Activated effector memory CD4-positive, alpha-beta T cell treated with anti-CD3 and anti-CD28 coated beads, Interleukin-2, amount 50 U/mL, for 16 hours (primary cell): ENCODE measurements at regions not wholly inside any gene's neighbourhood (a gene's known extent, or its start where the extent isn't known, plus 50 kb on each side); places are given as distances from the start of the nearest gene placed in this dataset.

ENCODE experiments used
- DNase-seq: peaks from one replicate; pipeline ENCODE4 v3.0.0-alpha.2; 2020

GRCh38 chr11:29025001-29025400, 916.8 kb downstream of the METTL15 start:
- no peak for DNase-seq

- DNase-seq = no peak
Measured at GRCh38 chr11:29024386-29024785, 916.2 kb downstream of the METTL15 start.

- no peak for DNase-seq
Measured at GRCh38 chr11:29023761-29024160, 915.6 kb downstream of the METTL15 start.

- DNase-seq = no peak
Measured at GRCh38 chr11:29022676-29023075, 914.5 kb downstream of the METTL15 start.

GRCh38 chr11:29019960-29020683, 911.9 kb downstream of the METTL15 start:
- no peak for DNase-seq

- DNase-seq = no peak
Measured at GRCh38 chr11:29018631-29019030, 910.4 kb downstream of the METTL15 start.

GRCh38 chr11:29017941-29018340, 909.8 kb downstream of the METTL15 start:
- DNase-seq = no peak

- no peak for DNase-seq
Measured at GRCh38 chr11:29012507-29012906, 904.3 kb downstream of the METTL15 start.

- no peak for DNase-seq
Measured at GRCh38 chr11:29009426-29009825, 901.2 kb downstream of the METTL15 start.

- DNase-seq = no peak
Measured at GRCh38 chr11:29008481-29008880, 900.3 kb downstream of the METTL15 start.

- DNase-seq = no peak
Measured at GRCh38 chr11:29006668-29007067, 898.5 kb downstream of the METTL15 start.

- no peak for DNase-seq
Measured at GRCh38 chr11:29005401-29005980, 897.3 kb downstream of the METTL15 start.

GRCh38 chr11:29002816-29003215, 894.6 kb downstream of the METTL15 start:
- no peak for DNase-seq

- DNase-seq = no peak
Measured at GRCh38 chr11:28999620-29000019, 891.4 kb downstream of the METTL15 start.

- no peak for DNase-seq
Measured at GRCh38 chr11:28992996-28993395, 884.8 kb downstream of the METTL15 start.

GRCh38 chr11:28984231-28984630, 876.0 kb downstream of the METTL15 start:
- no peak for DNase-seq

GRCh38 chr11:28983780-28984179, 875.6 kb downstream of the METTL15 start:
- no peak for DNase-seq

GRCh38 chr11:28981381-28981780, 873.2 kb downstream of the METTL15 start:
- DNase-seq = no peak

GRCh38 chr11:28976801-28977145, 868.6 kb downstream of the METTL15 start:
- no peak for DNase-seq

GRCh38 chr11:28976012-28976800, 868.0 kb downstream of the METTL15 start:
- DNase-seq = no peak

GRCh38 chr11:28969832-28970231, 861.6 kb downstream of the METTL15 start:
- DNase-seq = no peak

- no peak for DNase-seq
Measured at GRCh38 chr11:28966951-28967350, 858.8 kb downstream of the METTL15 start.

GRCh38 chr11:28965819-28966218, 857.6 kb downstream of the METTL15 start:
- DNase-seq = no peak

GRCh38 chr11:28964811-28965210, 856.6 kb downstream of the METTL15 start:
- DNase-seq = no peak
